OCI-LY1 (cell line): ENCODE measurements at regions not wholly inside any gene's neighbourhood (a gene's known extent, or its start where the extent isn't known, plus 50 kb on each side); places are given as distances from the start of the nearest gene placed in this dataset.

Experiments
- CTCF ChIP-seq: fragments of 200-600 bp; sonication (generic), shearing (Covaris generic); IDR thresholded peaks from 2 replicates; pipeline ENCODE4 v1.5.1; 2017; ENCODE audit warnings: mild to moderate bottlenecking, antibody characterized with exemption, low read length, moderate library complexity, mixed read lengths
- EZH2 ChIP-seq: fragments of 200-600 bp; sonication (generic), shearing (Covaris generic); IDR thresholded peaks from 2 replicates; pipeline ENCODE4 v1.8.0; 2017; ENCODE audit warnings: borderline replicate concordance, mixed run types, mild to moderate bottlenecking, antibody characterized with exemption, low read length, moderate library complexity, mixed read lengths

GRCh38 chr4:125760201-125760819 lies 445.6 kb downstream of the FAT4 start:
- no peak for TF ChIP-seq CTCF
- TF ChIP-seq EZH2 = no peak
